HG03280 (cell line): ENCODE measurements at regions not wholly inside any gene's neighbourhood (a gene's known extent, or its start where the extent isn't known, plus 50 kb on each side); places are given as distances from the start of the nearest gene placed in this dataset.
"Not testable (repeated sequence)": the region's sequence is repeated elsewhere in the genome, so short reads cannot be mapped to it uniquely, and the experiment has no call there.

Source experiments
- ATAC-seq: cut with Tn5 transposase; IDR thresholded peaks from one replicate; pipeline ENCODE4 v1.9.1; 2021; ENCODE audit warnings: mild to moderate bottlenecking, moderate library complexity; ENCODE audit not compliant: unreplicated experiment

GRCh38 chr3:14252321-14253021, 73.9 kb downstream of the LSM3 start:
- ATAC-seq, result no peak

DNA sequence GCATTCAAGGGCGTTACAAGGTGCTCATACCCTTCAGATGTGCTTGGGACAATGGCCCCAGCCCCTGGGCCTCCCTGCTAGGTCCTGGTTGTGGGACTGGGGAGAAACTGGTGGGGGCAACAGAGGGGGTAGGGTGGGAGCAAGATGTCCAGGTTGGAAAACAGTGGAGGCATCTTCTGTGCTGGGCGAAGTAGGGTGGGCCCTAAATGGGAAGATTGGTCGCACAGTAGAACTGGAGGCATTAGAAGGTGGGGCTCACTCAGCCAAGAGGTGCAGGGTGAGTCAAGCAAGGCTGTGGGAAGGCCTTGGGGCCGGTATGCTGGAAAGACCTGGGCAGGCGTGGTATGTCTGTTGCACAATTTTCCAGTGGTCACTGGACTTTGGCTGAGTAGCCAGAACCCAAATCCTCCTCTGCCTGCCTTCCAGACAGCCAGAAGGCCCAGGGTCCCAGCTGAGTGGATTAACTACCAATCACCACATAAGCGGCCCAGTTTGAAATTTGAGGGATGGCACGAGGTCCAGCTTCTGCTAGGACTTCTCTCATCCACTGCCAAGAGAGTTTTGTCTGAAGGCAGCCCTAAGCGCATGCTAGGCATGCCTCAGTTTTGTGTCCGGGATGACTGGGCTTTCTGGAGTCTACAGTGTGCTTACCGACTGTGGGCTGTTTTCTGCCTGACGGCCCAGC, 74.5 kb downstream of the LSM3 start:
- ATAC-seq, result no peak

DNA sequence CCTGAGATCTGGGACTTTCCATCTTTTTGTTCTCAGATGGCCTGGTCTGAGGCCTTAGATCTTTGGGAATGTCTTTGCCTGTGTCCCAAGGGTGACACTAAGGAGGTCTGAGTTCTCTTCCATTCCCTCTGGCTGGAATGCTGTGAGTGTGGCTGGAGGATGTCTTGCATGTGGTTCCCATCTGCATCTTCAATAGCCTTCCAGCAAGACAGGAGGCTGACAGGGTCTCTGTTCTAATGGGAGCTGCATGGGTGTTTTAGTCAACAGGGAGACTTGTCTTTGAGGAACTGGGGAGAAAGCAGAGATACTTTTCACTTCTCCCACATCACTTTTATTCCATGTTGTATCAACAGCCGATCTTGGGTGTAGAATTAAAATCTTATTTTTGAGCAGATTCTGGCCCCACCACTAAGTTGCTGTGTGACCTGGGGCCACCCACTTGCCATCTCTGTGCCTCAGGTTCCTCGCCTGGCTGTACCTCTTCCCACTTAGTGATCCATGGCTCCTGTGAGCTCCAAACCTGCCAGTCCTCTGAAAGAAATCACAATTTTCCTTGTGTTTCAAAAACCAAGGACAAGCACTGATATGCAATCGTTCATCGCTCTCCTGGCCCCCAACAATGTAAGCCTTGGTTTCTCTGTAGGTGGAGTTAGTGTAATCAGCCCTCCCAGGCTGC, 75.2 kb downstream of the LSM3 start:
- ATAC-seq, result no peak

GRCh38 chr3:14254812-14255702, 76.4 kb downstream of the LSM3 start:
- no peak for ATAC-seq

- no peak for ATAC-seq
Observed at GRCh38 chr3:14256046-14256445, 77.4 kb downstream of the LSM3 start.

DNA sequence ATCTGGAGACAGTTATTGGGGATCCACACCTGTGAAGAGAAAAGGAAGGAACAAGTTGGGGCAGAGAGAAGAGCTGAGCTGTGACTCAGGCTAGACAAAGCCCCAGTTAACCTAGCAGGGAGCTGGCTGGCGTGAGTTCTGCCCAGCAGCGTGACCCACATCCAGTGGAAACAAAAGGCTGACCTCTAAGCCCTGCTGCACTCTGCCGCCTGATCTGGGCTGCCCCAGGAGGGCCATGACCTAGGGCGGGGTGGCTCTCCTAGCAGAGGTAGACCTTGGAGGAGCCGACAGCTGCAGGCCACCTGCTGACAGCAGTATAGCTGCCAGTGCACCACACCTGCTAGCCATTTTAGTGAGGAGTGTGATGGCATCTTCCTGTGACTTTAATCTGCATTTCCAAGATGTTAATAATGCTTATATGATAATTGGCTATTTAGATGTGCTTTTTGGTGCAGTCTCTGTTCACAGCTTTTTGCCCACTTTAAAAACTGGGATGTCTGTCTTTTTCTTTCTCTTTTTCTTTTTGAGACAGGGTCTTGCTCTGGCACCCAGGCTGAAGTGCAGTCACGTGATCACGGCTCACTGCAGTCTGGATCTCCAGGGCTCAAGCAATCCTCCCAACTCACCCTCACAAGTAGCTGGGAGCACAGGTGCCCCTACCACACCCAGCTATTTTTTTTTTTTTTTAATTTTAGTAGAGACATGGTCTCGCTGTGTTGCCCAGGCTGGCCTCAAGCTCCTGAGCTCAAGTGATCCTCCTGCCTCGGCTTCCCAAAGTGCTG, 78.1 kb downstream of the LSM3 start:
- no peak for ATAC-seq

GRCh38 chr3:14258906-14259904, 80.6 kb downstream of the LSM3 start:
- no peak for ATAC-seq

- no peak for ATAC-seq
Observed at GRCh38 chr3:14260463-14260862, 81.8 kb downstream of the LSM3 start.

GRCh38 chr3:14261229-14261628, 82.6 kb downstream of the LSM3 start:
- peak; percentile 55 for ATAC-seq

DNA sequence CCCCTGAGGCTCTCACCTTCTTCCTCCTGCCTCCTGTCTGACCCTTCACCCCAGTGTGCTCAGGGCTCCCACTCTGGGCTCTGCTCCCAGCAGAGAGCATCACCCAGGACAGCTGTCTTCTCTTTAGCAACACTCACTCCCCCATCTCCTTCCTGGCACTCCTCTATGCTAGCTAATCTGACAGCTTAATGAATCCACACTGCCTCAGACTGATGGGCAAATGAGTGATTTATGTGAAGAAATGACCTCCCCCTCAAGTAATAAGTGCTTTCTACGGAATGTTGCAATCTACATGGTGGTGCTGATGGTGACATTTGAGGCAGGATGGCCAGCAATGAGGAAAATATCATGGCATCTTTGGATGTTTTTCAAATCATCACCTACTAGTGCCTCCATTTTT, 83.6 kb downstream of the LSM3 start:
- no peak for ATAC-seq

- no peak for ATAC-seq
Observed at GRCh38 chr3:14262867-14263266, 84.2 kb downstream of the LSM3 start.

- ATAC-seq, result no peak
Observed at GRCh38 chr3:14263317-14264005, 84.8 kb downstream of the LSM3 start.

GRCh38 chr3:14265246-14265962, 86.8 kb downstream of the LSM3 start:
- no peak for ATAC-seq

GRCh38 chr3:14266361-14266760, 87.7 kb downstream of the LSM3 start:
- no peak for ATAC-seq

DNA sequence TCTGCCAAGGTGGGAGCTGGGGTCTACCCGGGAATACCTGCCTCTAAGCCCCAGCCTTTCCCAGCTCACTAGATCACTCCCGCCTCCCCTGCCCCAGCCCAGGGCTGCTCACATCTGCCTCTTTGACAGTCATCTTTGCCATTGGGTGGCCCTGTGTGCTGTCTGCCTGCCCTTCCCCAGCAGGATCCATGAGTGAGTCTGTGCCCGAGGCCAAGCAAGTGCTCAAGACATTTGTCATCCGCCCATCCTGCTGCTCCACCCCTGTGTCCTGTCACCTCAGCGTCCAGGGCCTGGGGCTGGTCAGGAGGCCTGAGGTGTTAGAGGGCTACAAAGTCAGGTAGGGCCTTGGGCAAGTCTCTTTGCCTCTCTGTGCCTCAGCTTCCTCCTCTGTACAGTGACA, 89.4 kb downstream of the LSM3 start:
- ATAC-seq, result no peak

DNA sequence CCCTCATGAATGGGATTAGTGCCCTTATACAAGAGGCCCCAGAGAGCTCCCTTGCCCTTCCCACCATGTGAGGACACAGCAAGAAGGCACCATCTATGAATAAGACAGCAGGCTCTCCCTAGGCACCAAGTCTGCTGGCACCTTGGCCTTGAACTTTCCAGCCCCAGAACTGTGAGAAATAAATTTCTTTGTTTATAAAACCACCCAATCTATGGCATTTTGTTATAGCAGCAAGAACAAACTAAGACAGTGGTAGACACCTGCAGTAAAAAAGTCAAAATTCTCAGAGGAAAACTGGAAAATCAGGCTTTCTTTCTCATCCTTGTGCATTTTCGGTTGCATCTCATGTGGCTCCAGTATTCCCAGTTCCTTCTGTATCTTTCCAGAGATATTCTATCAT, 90.3 kb downstream of the LSM3 start:
- ATAC-seq, result no peak

DNA sequence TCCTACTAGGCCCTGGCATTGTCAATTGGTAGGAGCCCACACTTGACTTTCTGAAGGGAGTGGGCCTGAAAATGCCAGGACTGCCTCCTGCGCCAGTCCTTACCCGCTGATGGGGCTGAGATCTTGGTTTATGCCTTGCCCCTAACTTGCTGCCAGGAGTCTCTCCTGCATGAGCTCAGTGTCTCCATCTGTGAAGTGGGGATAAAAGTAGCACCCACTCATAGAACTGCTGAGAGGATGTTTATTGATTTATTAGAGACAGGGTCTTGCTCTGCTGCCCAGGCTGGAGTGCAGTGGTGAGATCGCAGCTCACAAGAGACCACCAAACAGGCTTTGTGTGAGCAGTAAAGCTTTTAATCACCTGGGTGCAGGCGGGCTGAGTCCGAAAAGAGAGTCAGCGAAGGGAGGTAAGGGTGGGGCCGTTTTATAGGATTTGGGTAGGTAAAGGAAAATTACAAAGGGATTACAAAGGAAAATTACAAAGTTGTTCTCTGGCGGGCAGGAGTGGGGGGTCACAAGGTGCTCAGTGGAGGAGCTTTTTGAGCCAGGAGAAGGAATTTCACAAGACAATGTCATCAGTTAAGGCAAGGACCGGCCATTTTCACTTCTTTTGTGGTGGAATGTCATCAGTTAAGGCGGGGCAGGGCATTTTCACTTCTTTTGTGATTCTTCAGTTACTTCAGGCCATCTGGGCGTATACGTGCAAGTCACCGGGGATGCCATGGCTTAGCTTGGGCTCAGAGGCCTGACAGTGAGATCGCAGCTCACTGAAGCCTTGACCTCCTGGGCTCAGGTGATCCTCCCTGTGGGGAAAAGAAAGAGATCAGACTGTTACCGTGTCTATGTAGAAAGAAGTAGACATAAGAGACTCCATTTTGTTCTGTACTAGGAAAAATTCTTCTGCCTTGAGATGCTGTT, 93.7 kb downstream of the LSM3 start:
- not testable (repeated sequence) for ATAC-seq
